ENCODE measurements at regions not wholly inside any gene's neighbourhood (a gene's known extent, or its start where the extent isn't known, plus 50 kb on each side); places are given as distances from the start of the nearest gene placed in this dataset.

DNA sequence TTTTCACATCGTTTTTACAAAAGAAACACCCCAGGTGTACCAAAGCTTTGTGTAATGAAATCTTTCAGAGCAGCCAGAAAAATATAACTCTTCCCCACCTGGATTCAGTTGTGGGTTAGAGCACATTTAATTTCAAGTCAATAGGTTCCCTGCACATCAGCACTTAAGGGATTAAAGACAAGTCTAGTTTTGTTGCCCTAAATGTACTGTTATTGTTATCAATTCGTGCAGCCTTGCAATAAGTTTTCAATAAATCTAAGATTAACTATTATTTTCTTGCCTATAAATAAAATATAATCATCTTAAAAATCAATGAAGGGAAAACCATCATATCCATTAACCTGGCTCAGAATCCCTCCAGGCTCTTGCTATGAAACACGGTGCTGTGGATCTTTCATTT lies 172.5 kb upstream of the CDIN1 start:
- no peak for TF ChIP-seq EP300 (conservative IDR thresholded peaks at IDR 0.05; ENCODE audit: poor library complexity, severe bottlenecking)
- TF ChIP-seq TAF1 (IDR thresholded peaks at IDR 0.05; ENCODE audit: low read depth), result no peak
- TF ChIP-seq, protein P1, sequence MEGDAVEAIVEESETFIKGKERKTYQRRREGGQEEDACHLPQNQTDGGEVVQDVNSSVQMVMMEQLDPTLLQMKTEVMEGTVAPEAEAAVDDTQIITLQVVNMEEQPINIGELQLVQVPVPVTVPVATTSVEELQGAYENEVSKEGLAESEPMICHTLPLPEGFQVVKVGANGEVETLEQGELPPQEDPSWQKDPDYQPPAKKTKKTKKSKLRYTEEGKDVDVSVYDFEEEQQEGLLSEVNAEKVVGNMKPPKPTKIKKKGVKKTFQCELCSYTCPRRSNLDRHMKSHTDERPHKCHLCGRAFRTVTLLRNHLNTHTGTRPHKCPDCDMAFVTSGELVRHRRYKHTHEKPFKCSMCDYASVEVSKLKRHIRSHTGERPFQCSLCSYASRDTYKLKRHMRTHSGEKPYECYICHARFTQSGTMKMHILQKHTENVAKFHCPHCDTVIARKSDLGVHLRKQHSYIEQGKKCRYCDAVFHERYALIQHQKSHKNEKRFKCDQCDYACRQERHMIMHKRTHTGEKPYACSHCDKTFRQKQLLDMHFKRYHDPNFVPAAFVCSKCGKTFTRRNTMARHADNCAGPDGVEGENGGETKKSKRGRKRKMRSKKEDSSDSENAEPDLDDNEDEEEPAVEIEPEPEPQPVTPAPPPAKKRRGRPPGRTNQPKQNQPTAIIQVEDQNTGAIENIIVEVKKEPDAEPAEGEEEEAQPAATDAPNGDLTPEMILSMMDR (IDR thresholded peaks at IDR 0.05; ENCODE audit: poor library complexity, severe bottlenecking), result no peak
- no peak for TF ChIP-seq POLR2AphosphoS5 (IDR thresholded peaks at IDR 0.05)
- TF ChIP-seq, protein P2, sequence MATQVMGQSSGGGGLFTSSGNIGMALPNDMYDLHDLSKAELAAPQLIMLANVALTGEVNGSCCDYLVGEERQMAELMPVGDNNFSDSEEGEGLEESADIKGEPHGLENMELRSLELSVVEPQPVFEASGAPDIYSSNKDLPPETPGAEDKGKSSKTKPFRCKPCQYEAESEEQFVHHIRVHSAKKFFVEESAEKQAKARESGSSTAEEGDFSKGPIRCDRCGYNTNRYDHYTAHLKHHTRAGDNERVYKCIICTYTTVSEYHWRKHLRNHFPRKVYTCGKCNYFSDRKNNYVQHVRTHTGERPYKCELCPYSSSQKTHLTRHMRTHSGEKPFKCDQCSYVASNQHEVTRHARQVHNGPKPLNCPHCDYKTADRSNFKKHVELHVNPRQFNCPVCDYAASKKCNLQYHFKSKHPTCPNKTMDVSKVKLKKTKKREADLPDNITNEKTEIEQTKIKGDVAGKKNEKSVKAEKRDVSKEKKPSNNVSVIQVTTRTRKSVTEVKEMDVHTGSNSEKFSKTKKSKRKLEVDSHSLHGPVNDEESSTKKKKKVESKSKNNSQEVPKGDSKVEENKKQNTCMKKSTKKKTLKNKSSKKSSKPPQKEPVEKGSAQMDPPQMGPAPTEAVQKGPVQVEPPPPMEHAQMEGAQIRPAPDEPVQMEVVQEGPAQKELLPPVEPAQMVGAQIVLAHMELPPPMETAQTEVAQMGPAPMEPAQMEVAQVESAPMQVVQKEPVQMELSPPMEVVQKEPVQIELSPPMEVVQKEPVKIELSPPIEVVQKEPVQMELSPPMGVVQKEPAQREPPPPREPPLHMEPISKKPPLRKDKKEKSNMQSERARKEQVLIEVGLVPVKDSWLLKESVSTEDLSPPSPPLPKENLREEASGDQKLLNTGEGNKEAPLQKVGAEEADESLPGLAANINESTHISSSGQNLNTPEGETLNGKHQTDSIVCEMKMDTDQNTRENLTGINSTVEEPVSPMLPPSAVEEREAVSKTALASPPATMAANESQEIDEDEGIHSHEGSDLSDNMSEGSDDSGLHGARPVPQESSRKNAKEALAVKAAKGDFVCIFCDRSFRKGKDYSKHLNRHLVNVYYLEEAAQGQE (IDR thresholded peaks at IDR 0.05; ENCODE audit: borderline replicate concordance), result no peak
- TF ChIP-seq RAD21 (conservative IDR thresholded peaks at IDR 0.05), result no peak
- no peak for TF ChIP-seq MXI1 (conservative IDR thresholded peaks at IDR 0.05; ENCODE audit: poor library complexity, severe bottlenecking)
- no peak for TF ChIP-seq EZH2 (IDR thresholded peaks at IDR 0.05; ENCODE audit: borderline replicate concordance, insufficient read depth, low read length, poor library complexity, severe bottlenecking)
- TF ChIP-seq SMC3 (conservative IDR thresholded peaks at IDR 0.05; ENCODE audit: poor library complexity), result no peak

All from neural cell (in vitro differentiated cells).